ENCODE measurements at regions not wholly inside any gene's neighbourhood (a gene's known extent, or its start where the extent isn't known, plus 50 kb on each side); places are given as distances from the start of the nearest gene placed in this dataset.
A peak's percentile ranks its signal among the peaks of the same experiment; 100 is the strongest.

DNA sequence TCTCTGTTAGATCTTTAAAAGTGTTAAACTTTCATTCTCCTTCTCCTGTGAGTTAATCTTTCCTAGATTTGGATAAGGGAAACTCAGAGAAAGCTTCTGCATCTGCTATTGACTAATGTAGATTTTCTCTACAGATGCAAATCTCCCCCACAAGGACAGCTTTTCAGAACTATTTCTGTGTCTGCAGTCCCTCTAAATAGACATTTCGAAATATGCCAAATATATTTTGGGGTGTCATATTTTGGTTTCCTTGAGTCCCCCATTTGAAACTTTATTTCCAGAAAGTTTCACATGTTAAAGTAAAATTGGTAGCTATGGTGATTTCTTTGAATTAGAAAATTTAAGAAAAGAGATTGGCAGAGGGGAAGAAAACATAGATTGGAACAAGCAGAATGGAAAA lies 852.3 kb upstream of the ALCAM start:
- H3K4me1 Mint-ChIP-seq = peaks cover 18 to 32% (median 20%) of the 10 kb centered on the region in 3 donors
- H3K27me3 Mint-ChIP-seq = no peaks in the 10 kb centered on the region
- peaks cover 2 to 8% (median 7%) of the 10 kb centered on the region in 3 donors for H3K9me3 Mint-ChIP-seq
- H3K27ac Mint-ChIP-seq = peak overlapping the region in 1 of 3 donors; percentile 57
- H3K36me3 Mint-ChIP-seq = peaks cover 18% of the 10 kb centered on the region
- H3K4me3 Mint-ChIP-seq = peak overlapping the region in 2 of 4 donors; percentile 13 to 22

DNA sequence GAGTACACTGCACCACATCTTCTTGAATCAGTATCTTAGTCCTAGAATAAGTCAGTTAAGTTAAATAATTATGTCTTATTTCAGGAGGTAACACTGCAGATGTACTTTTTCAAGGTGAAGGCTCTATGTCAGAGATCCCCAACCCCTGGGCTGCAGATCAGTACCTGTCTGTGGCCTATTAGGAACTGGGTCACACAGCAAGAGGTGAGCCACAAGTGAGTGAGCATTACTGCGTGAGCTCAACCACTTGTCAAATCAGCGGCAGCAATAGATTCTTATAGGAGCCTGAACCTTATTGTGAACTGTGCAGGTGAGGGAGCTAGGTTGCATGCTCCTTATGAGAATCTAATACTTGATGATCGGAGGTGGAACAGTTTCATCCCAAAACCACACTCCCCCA lies 851.9 kb upstream of the ALCAM start:
- Mint-ChIP-seq H3K27me3 (no peaks in the 10 kb centered on the region), H3K4me1 (peaks cover 22 to 36% (median 24%) of the 10 kb centered on the region in 3 donors), H3K27ac (peak overlapping the region in 1 of 3 donors; percentile 57), H3K4me3 (peak overlapping the region in 1 of 4 donors; percentile 13), H3K36me3 (peaks cover 18% of the 10 kb centered on the region), H3K9me3 (peaks cover 2 to 8% (median 7%) of the 10 kb centered on the region in 3 donors)

- Mint-ChIP-seq H3K27ac (peak overlapping the region; percentile 89 to 95 (median 90)), H3K36me3 (peaks cover 7% of the 10 kb centered on the region), H3K4me1 (peaks cover 37 to 53% (median 38%) of the 10 kb centered on the region in 3 donors), H3K9me3 (peaks cover under 1 to 5% (median 2%) of the 10 kb centered on the region in 3 donors), H3K27me3 (no peaks in the 10 kb centered on the region), H3K4me3 (peak overlapping the region; percentile 70 to 80 (median 79))
These were observed 847.6 kb upstream of the ALCAM start for GRCh38 chr3:104519068-104519467.

DNA sequence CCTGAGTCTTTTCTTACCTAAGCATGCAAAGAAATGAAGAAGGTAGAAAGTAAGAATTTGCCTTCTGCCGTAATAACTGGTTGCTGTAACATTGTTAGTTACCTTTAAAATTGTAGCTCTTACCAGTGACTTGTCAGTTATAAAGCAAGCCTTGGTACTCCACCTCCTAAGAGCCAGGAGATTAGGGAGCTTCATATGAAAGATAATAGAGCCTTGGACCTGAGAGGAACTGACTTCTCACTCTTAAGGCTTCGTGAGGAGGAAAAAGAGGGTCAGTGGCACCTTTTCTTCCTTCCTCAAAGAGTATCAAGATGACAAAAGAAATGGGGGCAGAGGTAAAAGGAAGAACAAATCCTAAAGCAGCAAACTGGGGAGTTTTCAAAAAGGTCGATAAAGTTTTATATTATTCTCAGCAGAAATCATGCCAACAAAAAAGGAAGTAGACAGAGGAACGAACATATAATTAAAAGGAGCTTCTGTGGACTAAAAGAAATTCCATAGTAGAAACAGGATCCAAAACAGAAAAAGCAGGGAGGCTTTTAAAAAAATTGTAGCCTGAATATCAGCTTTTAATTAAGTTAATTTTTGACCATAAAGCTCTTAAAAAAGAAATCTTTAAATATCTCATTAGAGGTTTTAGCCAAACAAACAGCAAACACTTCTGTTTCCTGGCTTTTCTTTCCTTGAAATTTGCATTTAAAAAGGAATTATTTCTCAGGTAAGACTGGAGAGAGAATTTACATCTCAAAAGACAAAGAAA lies 847.1 kb upstream of the ALCAM start:
- no peaks in the 10 kb centered on the region for H3K27me3 Mint-ChIP-seq
- H3K4me3 Mint-ChIP-seq = peak overlapping the region; percentile 70 to 80 (median 79)
- peaks cover 37 to 53% (median 38%) of the 10 kb centered on the region in 3 donors for H3K4me1 Mint-ChIP-seq
- H3K36me3 Mint-ChIP-seq = peaks cover 5% of the 10 kb centered on the region
- peaks cover 0 to 2% (median 0%) of the 10 kb centered on the region in 3 donors for H3K9me3 Mint-ChIP-seq
- peak overlapping the region; percentile 89 to 95 (median 90) for H3K27ac Mint-ChIP-seq

- peaks cover 5% of the 10 kb centered on the region for H3K36me3 Mint-ChIP-seq
- no peaks in the 10 kb centered on the region for H3K9me3 Mint-ChIP-seq
- peak overlapping the region; percentile 70 to 80 (median 79) for H3K4me3 Mint-ChIP-seq
- peaks cover 42 to 59% (median 43%) of the 10 kb centered on the region in 3 donors for H3K4me1 Mint-ChIP-seq
- H3K27ac Mint-ChIP-seq = peak overlapping the region; percentile 89 to 95 (median 90)
- H3K27me3 Mint-ChIP-seq = no peaks in the 10 kb centered on the region
These were observed 846.5 kb upstream of the ALCAM start for GRCh38 chr3:104520228-104520655.

GRCh38 chr3:104521606-104522336 lies 844.9 kb upstream of the ALCAM start:
- H3K4me3 Mint-ChIP-seq = peak overlapping the region; percentile 81 to 88 (median 86)
- no peaks in the 10 kb centered on the region for H3K27me3 Mint-ChIP-seq
- no peaks in the 10 kb centered on the region for H3K9me3 Mint-ChIP-seq
- peaks cover 48 to 67% (median 52%) of the 10 kb centered on the region in 3 donors for H3K4me1 Mint-ChIP-seq
- H3K36me3 Mint-ChIP-seq = no peaks in the 10 kb centered on the region
- peak overlapping the region; percentile 89 to 99 (median 95) for H3K27ac Mint-ChIP-seq

GRCh38 chr3:104523136-104523535 lies 843.6 kb upstream of the ALCAM start:
- Mint-ChIP-seq H3K27ac (peak overlapping the region; percentile 89 to 99 (median 95)), H3K9me3 (peaks cover 0 to 2% (median 0%) of the 10 kb centered on the region in 3 donors), H3K27me3 (no peaks in the 10 kb centered on the region), H3K4me3 (peak overlapping the region; percentile 81 to 88 (median 86)), H3K36me3 (no peaks in the 10 kb centered on the region), H3K4me1 (peaks cover 55 to 74% (median 61%) of the 10 kb centered on the region in 3 donors)

- Mint-ChIP-seq H3K4me1 (peaks cover 31 to 43% (median 41%) of the 10 kb centered on the region in 3 donors), H3K27ac (peak overlapping the region; percentile 58 to 93 (median 84)), H3K27me3 (no peaks in the 10 kb centered on the region), H3K4me3 (peak overlapping the region; percentile 73 to 95 (median 85)), H3K9me3 (peaks cover under 1 to 3% (median 1%) of the 10 kb centered on the region in 3 donors), H3K36me3 (no peaks in the 10 kb centered on the region)
These were observed 839.8 kb upstream of the ALCAM start for GRCh38 chr3:104526901-104527401.

DNA sequence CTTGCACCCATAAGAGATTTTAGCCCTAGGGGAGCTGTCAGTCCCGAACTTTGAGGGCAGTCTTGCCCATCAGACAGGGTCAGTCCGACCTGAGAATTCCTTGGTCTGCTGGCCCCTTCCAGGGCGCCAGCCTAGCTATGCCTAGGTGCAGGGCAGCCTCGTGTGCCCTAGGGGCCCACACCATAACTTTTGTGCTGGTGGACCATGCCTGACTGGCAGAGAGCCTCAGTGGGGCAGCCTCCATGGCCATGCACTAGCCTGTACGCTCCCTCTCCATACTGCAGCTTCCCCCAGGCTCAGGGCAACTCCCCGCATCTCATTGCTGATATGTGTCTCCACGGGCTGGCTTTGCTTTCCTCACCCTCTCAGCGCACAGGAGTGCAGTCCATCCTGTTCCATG lies 835.8 kb upstream of the ALCAM start:
- Mint-ChIP-seq H3K27ac (no peak overlapping the region), H3K4me3 (no peak overlapping the region), H3K36me3 (no peaks in the 10 kb centered on the region), H3K27me3 (no peaks in the 10 kb centered on the region), H3K4me1 (peaks cover 19 to 28% (median 21%) of the 10 kb centered on the region in 3 donors), H3K9me3 (peaks cover 5 to 21% (median 21%) of the 10 kb centered on the region in 3 donors)

DNA sequence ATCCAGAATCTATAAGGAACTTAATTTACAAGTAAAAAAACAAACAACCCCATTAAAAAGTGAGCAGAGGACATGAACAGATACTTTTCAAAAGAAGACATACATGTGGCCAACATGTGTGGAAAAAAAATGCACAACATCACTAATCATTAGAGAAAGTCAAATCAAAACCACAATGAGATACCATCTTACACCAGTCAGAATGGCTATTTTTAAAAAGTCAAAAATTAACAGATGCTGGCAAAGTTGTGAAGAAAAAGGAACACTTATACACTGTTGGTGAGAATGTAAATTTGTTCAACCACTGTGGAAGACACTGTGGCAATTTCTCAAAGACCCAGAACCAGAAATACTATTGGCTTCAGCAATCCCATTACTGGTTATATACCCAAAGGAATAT lies 830.0 kb upstream of the ALCAM start:
- peaks cover 13 to 20% (median 20%) of the 10 kb centered on the region in 3 donors for H3K4me1 Mint-ChIP-seq
- H3K4me3 Mint-ChIP-seq = peak overlapping the region in 2 of 4 donors; percentile 72 to 74
- peaks cover 6 to 21% (median 21%) of the 10 kb centered on the region in 3 donors for H3K9me3 Mint-ChIP-seq
- no peak overlapping the region for H3K27ac Mint-ChIP-seq
- H3K36me3 Mint-ChIP-seq = no peaks in the 10 kb centered on the region
- H3K27me3 Mint-ChIP-seq = no peaks in the 10 kb centered on the region

GRCh38 chr3:104537323-104537722 lies 829.4 kb upstream of the ALCAM start:
- Mint-ChIP-seq H3K27me3 (no peaks in the 10 kb centered on the region), H3K36me3 (no peaks in the 10 kb centered on the region), H3K4me1 (peaks cover 13 to 20% (median 20%) of the 10 kb centered on the region in 3 donors), H3K4me3 (no peak overlapping the region), H3K27ac (no peak overlapping the region), H3K9me3 (peaks cover 6 to 17% (median 17%) of the 10 kb centered on the region in 3 donors)

- Mint-ChIP-seq H3K4me3 (no peak overlapping the region), H3K9me3 (no peaks in the 10 kb centered on the region), H3K27ac (no peak overlapping the region), H3K4me1 (peaks cover 12 to 18% (median 14%) of the 10 kb centered on the region in 3 donors), H3K36me3 (no peaks in the 10 kb centered on the region), H3K27me3 (no peaks in the 10 kb centered on the region)
These were observed 820.4 kb upstream of the ALCAM start for GRCh38 chr3:104546301-104546700.

- Mint-ChIP-seq H3K27me3 (no peaks in the 10 kb centered on the region), H3K4me1 (peaks cover 12 to 18% (median 14%) of the 10 kb centered on the region in 3 donors), H3K36me3 (no peaks in the 10 kb centered on the region), H3K27ac (no peak overlapping the region), H3K4me3 (no peak overlapping the region), H3K9me3 (no peaks in the 10 kb centered on the region)
These were observed 819.7 kb upstream of the ALCAM start for GRCh38 chr3:104547031-104547430.

GRCh38 chr3:104548401-104548800 lies 818.3 kb upstream of the ALCAM start:
- H3K4me3 Mint-ChIP-seq = no peak overlapping the region
- H3K4me1 Mint-ChIP-seq = peaks cover 12 to 21% (median 14%) of the 10 kb centered on the region in 3 donors
- H3K36me3 Mint-ChIP-seq = no peaks in the 10 kb centered on the region
- no peak overlapping the region for H3K27ac Mint-ChIP-seq
- no peaks in the 10 kb centered on the region for H3K27me3 Mint-ChIP-seq
- no peaks in the 10 kb centered on the region for H3K9me3 Mint-ChIP-seq

Data from IgD-negative memory B cell (primary cell).